ENCODE measurements at regions not wholly inside any gene's neighbourhood (a gene's known extent, or its start where the extent isn't known, plus 50 kb on each side); places are given as distances from the start of the nearest gene placed in this dataset.

DNA sequence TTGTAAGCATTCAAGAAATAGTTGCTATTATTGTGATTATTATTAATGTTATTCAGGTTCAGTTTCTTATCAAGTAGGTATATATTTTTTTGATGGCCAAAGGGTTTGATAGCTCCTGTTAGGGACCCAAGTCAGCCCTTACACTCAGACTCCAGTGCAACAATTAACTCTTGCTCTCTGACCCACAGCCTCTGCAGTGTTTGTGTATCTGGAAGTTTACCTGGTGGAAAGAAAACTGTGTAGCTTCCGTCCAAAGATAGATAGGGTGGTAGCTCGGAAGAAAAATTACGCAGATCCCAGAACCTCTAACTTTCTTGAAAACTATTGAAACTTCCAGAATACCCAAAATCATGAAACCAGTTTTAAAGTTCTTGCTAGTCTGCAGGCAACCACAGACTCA is 58.6 kb upstream of the IGFBP2 start:
- DNase-seq: no peak

DNA sequence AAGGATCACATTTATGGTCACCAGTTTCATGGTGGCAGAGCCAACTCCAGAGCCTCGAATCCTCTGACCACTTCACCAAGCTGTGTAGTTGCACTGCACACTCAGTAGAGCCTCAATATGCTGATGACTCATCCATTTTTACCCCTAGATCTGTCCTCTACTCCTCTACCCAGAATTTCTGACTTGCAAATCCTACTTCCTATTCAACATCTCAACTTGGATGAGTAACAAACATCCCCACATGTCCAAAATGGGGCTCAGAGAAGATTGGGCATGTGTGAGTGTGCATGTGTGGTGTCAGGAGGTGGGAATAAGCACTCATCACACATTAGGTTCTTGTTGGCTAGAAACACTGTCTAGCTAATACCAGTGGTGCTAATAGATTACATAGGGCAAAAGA is 57.8 kb upstream of the IGFBP2 start:
- DNase-seq: no peak

DNA sequence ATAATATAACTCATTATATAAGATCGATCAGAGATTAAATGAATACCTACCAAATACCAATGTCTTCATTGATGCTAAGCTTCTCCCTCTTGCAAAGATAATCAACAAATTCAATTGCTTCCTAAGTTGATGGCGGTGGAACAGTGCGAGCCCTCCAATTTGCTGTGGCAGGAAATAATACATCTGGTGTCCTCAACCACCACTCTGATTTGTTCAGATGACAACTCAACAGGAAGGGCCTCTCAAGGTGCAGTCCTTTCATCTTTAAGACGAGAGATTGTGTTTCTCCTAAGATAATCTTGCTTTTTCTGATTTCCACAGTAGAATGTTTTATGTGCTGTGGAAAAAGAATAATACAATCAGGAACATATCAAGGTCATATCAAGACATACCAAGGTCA is 56.6 kb upstream of the IGFBP2 start:
- no peak for DNase-seq

DNA sequence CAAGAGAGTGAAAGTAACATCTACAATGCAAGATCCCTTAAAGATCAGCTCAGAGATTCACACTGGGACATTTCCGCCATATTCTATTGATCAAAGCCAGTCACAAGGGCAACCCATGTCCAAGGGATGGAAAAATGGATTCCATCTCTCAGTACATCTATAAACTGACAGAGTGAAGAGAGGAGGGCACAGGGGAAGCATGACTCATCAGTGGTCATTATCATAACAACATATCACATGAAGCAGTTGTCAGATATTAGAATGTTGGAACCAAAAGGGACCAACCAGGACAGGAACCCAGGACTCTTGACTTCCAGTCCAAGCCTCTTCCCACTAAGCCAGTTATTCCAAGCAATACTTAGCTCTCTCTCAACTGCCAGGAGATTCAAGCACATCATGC is 54.9 kb upstream of the IGFBP2 start:
- no peak for DNase-seq

DNA sequence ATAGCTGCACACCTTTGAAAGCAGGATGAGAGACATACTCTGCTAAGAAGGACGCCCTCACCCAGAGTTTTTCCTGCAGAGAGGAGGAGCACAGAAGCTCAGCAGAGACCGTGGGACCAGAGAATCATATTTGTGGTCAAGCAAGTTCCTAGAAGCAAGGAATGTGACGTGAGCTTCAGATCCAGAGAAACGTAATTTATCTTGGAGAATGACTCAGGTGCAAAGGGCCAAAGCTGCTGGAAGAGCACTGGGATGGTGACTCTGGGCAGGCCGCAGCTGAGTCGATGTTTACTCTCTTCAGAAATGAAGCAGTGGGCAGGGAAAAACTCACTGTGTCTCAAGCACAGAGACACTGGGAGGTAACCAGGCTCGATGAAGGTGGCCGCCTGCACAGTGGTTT is 50.1 kb upstream of the IGFBP2 start:
- DNase-seq: no peak

Data from amygdala (tissue), 56 donors.